Liver (tissue), 7 donors: ENCODE measurements at regions not wholly inside any gene's neighbourhood (a gene's known extent, or its start where the extent isn't known, plus 50 kb on each side); places are given as distances from the start of the nearest gene placed in this dataset.

Experiments used
- DNase-seq: peaks from one replicate; pipeline ENCODE4 v3.0.0-alpha.2; 2017; ENCODE audit warnings: low spot score
- H3K27ac ChIP-seq, 2 donors: one replicate each; pipeline ENCODE4 v1.7.0; 2013; ENCODE audit warnings: inconsistent platforms in 2 of 2, low read length in 2 of 2, control low read depth in 1 of 2, low read depth in 1 of 2, mild to moderate bottlenecking in 1 of 2
- H3K27me3 ChIP-seq, 4 donors: one replicate each; pipeline versions ENCODE4 v1.6.1 to v1.7.0; 2013; ENCODE audit warnings: low read length in 3 of 4, inconsistent platforms in 1 of 4, mild to moderate bottlenecking in 1 of 4, moderate library complexity in 1 of 4; ENCODE audit not compliant: control insufficient read depth in 4 of 4, insufficient read depth in 4 of 4
- H3K36me3 ChIP-seq, 4 donors: one replicate each; pipeline versions ENCODE4 v1.6.1 to v1.7.0; 2013; ENCODE audit warnings: low read length in 3 of 4, mild to moderate bottlenecking in 3 of 4, low read depth in 1 of 4, moderate library complexity in 1 of 4; ENCODE audit not compliant: control insufficient read depth in 4 of 4, insufficient read depth in 3 of 4
- H3K4me1 ChIP-seq, 4 donors: one replicate each; pipeline versions ENCODE4 v1.6.1 to v1.7.0; 2013; ENCODE audit warnings: low read length in 3 of 4, mild to moderate bottlenecking in 3 of 4, moderate library complexity in 1 of 4; ENCODE audit not compliant: control insufficient read depth in 4 of 4, insufficient read depth in 4 of 4
- H3K4me3 ChIP-seq, 3 donors: one replicate each; pipeline versions ENCODE4 v1.6.1 to v1.7.0; 2013; ENCODE audit warnings: low read length in 3 of 3, control low read depth in 1 of 3, low read depth in 1 of 3, mild to moderate bottlenecking in 1 of 3
- H3K9ac ChIP-seq, 2 donors: one replicate each; pipeline ENCODE4 v1.7.0; 2013; ENCODE audit warnings: low read length in 2 of 2, mild to moderate bottlenecking in 2 of 2, moderate library complexity in 2 of 2, control low read depth in 1 of 2, low read depth in 1 of 2
- H3K9me3 ChIP-seq, 4 donors: one replicate each; pipeline versions ENCODE4 v1.6.1 to v1.7.0; 2013; ENCODE audit warnings: low read length in 3 of 4; ENCODE audit not compliant: control insufficient read depth in 4 of 4
- FOXA1 ChIP-seq: IDR thresholded peaks from 2 replicates; pipeline ENCODE4 v1.6.1; 2016; ENCODE audit warnings: antibody characterized with exemption
- FOXA2 ChIP-seq: IDR thresholded peaks from 2 replicates; pipeline ENCODE4 v1.6.1; 2016; ENCODE audit warnings: antibody characterized with exemption
- GABPA ChIP-seq, 2 donors: IDR thresholded peaks in 1 of 2; conservative IDR thresholded peaks in 1 of 2; 2 replicates each; pipeline ENCODE4 v1.6.1; 2016; ENCODE audit warnings: antibody characterized with exemption in 2 of 2, mild to moderate bottlenecking in 1 of 2, moderate library complexity in 1 of 2
- HNF4A ChIP-seq, 2 donors: conservative IDR thresholded peaks; 2 replicates each; pipeline ENCODE4 v1.6.1; 2016; ENCODE audit warnings: antibody characterized with exemption in 2 of 2, mild to moderate bottlenecking in 2 of 2
- HNF4G ChIP-seq: IDR thresholded peaks from 2 replicates; pipeline ENCODE4 v1.6.1; 2016; ENCODE audit warnings: antibody characterized with exemption
- JUND ChIP-seq, 2 donors: IDR thresholded peaks; 2 replicates each; pipeline ENCODE4 v1.6.1; 2016; ENCODE audit warnings: antibody characterized with exemption in 2 of 2
- MAX ChIP-seq: IDR thresholded peaks from 2 replicates; pipeline ENCODE4 v1.6.1; 2016; ENCODE audit warnings: antibody characterized with exemption
- NR2F2 ChIP-seq: IDR thresholded peaks from 2 replicates; pipeline ENCODE4 v1.6.1; 2016; ENCODE audit warnings: antibody characterized with exemption
- REST ChIP-seq: IDR thresholded peaks from 2 replicates; pipeline ENCODE4 v1.6.1; 2016; ENCODE audit warnings: antibody characterized with exemption, mild to moderate bottlenecking
- RXRA ChIP-seq, 2 donors: IDR thresholded peaks; 2 replicates each; pipeline ENCODE4 v1.6.1; 2017 to 2018; ENCODE audit warnings: antibody characterized with exemption in 2 of 2, mild to moderate bottlenecking in 1 of 2
- TAF1 ChIP-seq: conservative IDR thresholded peaks from 2 replicates; pipeline ENCODE4 v1.6.1; 2016; ENCODE audit warnings: antibody characterized with exemption, mild to moderate bottlenecking
- YY1 ChIP-seq: IDR thresholded peaks from 2 replicates; pipeline ENCODE4 v1.6.1; 2016; ENCODE audit warnings: antibody characterized with exemption, mild to moderate bottlenecking
- ZBTB33 ChIP-seq: IDR thresholded peaks from 2 replicates; pipeline ENCODE4 v1.6.1; 2016; ENCODE audit warnings: antibody characterized with exemption
- WGBS: extraction: QIAGEN DNeasy Blood & Tissue Kit; methylation state at CpG from one replicate; pipeline ENCODE4 v1.1.7; 2013; 5-methylcytosine and 5-hydroxymethylcytosine counted together
- donor health status: healthy.
- donor health status: healthy.
- donor health status: healthy.
- donor health status: healthy.

- TF ChIP-seq FOXA1 (no peak), ZBTB33 (no peak), HNF4G (no peak), FOXA2 (no peak)
These were observed 286.8 kb upstream of the DDX53 start (continued) for GRCh38 chrX:22712942-22713341.

GRCh38 chrX:22730542-22730941 lies 269.2 kb upstream of the DDX53 start:
- TF ChIP-seq MAX (no peak), TAF1 (no peak), NR2F2 (no peak), HNF4A (conservative IDR thresholded peaks at IDR 0.05) (no peak), JUND (IDR thresholded peaks at IDR 0.05) (no peak), RXRA (IDR thresholded peaks at IDR 0.05) (no peak)
- Histone ChIP-seq H3K9ac (no peak overlapping the region), H3K4me1 (no peaks in the 10 kb centered on the region), H3K9me3 (peaks cover 0 to 1% (median 0%) of the 10 kb centered on the region in 4 donors), H3K36me3 (no peaks in the 10 kb centered on the region), H3K27ac (no peak overlapping the region), H3K4me3 (no peak overlapping the region), H3K27me3 (peaks cover 0 to 8% (median 0%) of the 10 kb centered on the region in 4 donors)
- 84% methylated on average over 6 of the region's 6 CpGs for WGBS
- no peak for DNase-seq

- no peak for DNase-seq
- 85% methylated on average over 2 of the region's 2 CpGs for WGBS
- TF ChIP-seq TAF1, result no peak
- no peak for TF ChIP-seq NR2F2
- no peak for TF ChIP-seq HNF4A (conservative IDR thresholded peaks at IDR 0.05)
- no peak for TF ChIP-seq JUND (IDR thresholded peaks at IDR 0.05)
- no peak for TF ChIP-seq MAX
- TF ChIP-seq REST, result no peak
- no peak for TF ChIP-seq GABPA (IDR thresholded peaks at IDR 0.05 in 1 of 2, conservative IDR thresholded peaks at IDR 0.05 in 1 of 2)
- no peak for TF ChIP-seq YY1
- Histone ChIP-seq H3K36me3 (no peaks in the 10 kb centered on the region), H3K27ac (no peak overlapping the region), H3K27me3 (peaks cover 0 to 5% (median 0%) of the 10 kb centered on the region in 4 donors), H3K9me3 (peaks cover 0 to 1% (median 0%) of the 10 kb centered on the region in 4 donors), H3K4me3 (no peak overlapping the region), H3K4me1 (no peaks in the 10 kb centered on the region), H3K9ac (no peak overlapping the region)
These were observed 262.2 kb upstream of the DDX53 start for GRCh38 chrX:22737541-22737940.
